Right renal pelvis (tissue), 4 donors: ENCODE measurements at regions not wholly inside any gene's neighbourhood (a gene's known extent, or its start where the extent isn't known, plus 50 kb on each side); places are given as distances from the start of the nearest gene placed in this dataset.
"Not testable (repeated sequence)": the region's sequence is repeated elsewhere in the genome, so short reads cannot be mapped to it uniquely, and the experiment has no call there.

Experiments
- DNase-seq, 4 donors: peaks; one replicate each; pipeline ENCODE4 v3.0.0-alpha.2; 2013; ENCODE audit warnings: low read depth in 4 of 4, low spot score in 3 of 4, missing footprints in 1 of 4

GRCh38 chr2:236479814-236480213 lies 89.8 kb upstream of the ACKR3 start:
- no peak for DNase-seq

GRCh38 chr2:236483102-236483501 lies 86.5 kb upstream of the ACKR3 start:
- no peak for DNase-seq

GRCh38 chr2:236485519-236485918 lies 84.1 kb upstream of the ACKR3 start:
- no peak for DNase-seq

GRCh38 chr2:236489083-236489482 lies 80.5 kb upstream of the ACKR3 start:
- DNase-seq: not testable (repeated sequence)

- DNase-seq: no peak
These were observed 79.7 kb upstream of the ACKR3 start for GRCh38 chr2:236489895-236490404.

GRCh38 chr2:236496340-236496739 lies 73.3 kb upstream of the ACKR3 start:
- DNase-seq: no peak

GRCh38 chr2:236498369-236498768 lies 71.3 kb upstream of the ACKR3 start:
- DNase-seq: no peak

GRCh38 chr2:236499691-236500578 lies 69.7 kb upstream of the ACKR3 start:
- no peak for DNase-seq

GRCh38 chr2:236501026-236501425 lies 68.6 kb upstream of the ACKR3 start:
- DNase-seq: no peak

GRCh38 chr2:236501531-236501930 lies 68.1 kb upstream of the ACKR3 start:
- no peak for DNase-seq

GRCh38 chr2:236503100-236503499 lies 66.5 kb upstream of the ACKR3 start:
- DNase-seq: no peak

- no peak for DNase-seq
These were observed 66.0 kb upstream of the ACKR3 start for GRCh38 chr2:236503583-236503982.

- no peak for DNase-seq
These were observed 64.6 kb upstream of the ACKR3 start for GRCh38 chr2:236505041-236505440.

GRCh38 chr2:236505648-236506047 lies 64.0 kb upstream of the ACKR3 start:
- no peak for DNase-seq

GRCh38 chr2:236507393-236508085 lies 62.1 kb upstream of the ACKR3 start:
- DNase-seq: peak in 3 of 4 donors; percentile 57 to 61 (median 61)

- no peak for DNase-seq
These were observed 61.2 kb upstream of the ACKR3 start for GRCh38 chr2:236508466-236508865.

GRCh38 chr2:236510034-236510433 lies 59.6 kb upstream of the ACKR3 start:
- DNase-seq: no peak

- DNase-seq: no peak
These were observed 58.4 kb upstream of the ACKR3 start for GRCh38 chr2:236511266-236511665.

- no peak for DNase-seq
These were observed 57.4 kb upstream of the ACKR3 start for GRCh38 chr2:236512267-236512666.

- DNase-seq: no peak
These were observed 56.7 kb upstream of the ACKR3 start for GRCh38 chr2:236512902-236513435.

GRCh38 chr2:236513956-236514355 lies 55.7 kb upstream of the ACKR3 start:
- DNase-seq: no peak
